HCEC 1CT (cell line): ENCODE measurements at regions not wholly inside any gene's neighbourhood (a gene's known extent, or its start where the extent isn't known, plus 50 kb on each side); places are given as distances from the start of the nearest gene placed in this dataset.
"Not testable (repeated sequence)": the region's sequence is repeated elsewhere in the genome, so short reads cannot be mapped to it uniquely, and the experiment has no call there.

ENCODE experiments used
- DNase-seq: peaks from one replicate; pipeline ENCODE4 v3.0.0-alpha.2; 2017

DNA sequence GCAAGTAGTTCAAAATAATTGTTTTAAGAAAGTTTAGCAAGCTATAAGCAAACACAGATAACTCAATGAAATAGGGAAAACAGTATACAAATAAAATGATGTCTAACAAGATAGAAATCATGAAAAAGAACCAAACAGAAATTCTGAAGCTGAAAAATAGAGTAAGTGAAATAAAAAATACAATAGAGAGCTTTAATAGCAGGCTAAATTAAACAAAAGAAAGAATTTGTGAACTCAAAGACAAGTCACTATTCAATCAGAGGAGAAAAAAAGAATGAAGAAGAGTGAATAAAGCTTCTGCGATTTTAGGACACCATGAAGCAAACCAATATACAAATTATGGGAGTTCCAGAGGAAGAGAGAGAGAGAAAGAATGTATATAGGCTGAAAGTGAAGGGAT is 576.8 kb downstream of the STK39 start:
- no peak for DNase-seq

DNA sequence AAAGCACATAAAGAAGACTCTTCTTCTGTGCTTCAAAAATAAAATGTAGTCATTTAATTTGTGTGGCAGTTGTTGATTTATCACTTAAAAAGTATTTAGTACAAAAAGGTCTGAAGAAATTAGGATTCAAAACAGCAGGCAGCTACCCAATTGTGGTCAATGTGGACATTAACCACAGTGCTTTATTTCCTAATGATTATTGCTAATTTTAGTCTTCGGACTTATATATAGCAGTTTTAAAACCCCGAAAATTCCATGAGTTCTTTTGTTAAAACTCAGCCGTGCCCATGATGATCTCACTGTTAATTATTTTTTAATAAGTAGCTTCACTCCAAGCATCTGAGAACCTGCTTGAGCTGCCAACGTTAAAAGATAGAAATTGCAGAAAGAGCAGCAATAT is 594.3 kb downstream of the STK39 start:
- DNase-seq: no peak

DNA sequence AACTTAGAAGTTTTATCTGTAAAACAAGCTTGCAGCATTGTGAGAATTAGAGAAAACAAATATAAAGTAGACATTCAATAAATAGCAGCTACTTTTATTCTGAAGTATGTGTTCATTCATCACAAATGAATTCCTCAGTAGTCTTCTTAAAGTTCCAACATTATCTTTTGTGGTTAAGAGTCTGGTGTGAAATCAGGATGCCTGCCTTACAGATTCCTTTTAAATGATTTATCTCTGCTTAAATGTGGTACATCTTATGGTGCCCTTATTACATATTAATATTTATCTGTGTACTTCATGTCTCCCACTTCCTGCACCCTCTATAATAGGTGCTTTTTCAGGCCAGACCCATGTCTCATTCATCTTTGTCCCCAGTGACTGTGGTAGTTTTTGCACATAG is 595.0 kb downstream of the STK39 start:
- peak; percentile 17 for DNase-seq

DNA sequence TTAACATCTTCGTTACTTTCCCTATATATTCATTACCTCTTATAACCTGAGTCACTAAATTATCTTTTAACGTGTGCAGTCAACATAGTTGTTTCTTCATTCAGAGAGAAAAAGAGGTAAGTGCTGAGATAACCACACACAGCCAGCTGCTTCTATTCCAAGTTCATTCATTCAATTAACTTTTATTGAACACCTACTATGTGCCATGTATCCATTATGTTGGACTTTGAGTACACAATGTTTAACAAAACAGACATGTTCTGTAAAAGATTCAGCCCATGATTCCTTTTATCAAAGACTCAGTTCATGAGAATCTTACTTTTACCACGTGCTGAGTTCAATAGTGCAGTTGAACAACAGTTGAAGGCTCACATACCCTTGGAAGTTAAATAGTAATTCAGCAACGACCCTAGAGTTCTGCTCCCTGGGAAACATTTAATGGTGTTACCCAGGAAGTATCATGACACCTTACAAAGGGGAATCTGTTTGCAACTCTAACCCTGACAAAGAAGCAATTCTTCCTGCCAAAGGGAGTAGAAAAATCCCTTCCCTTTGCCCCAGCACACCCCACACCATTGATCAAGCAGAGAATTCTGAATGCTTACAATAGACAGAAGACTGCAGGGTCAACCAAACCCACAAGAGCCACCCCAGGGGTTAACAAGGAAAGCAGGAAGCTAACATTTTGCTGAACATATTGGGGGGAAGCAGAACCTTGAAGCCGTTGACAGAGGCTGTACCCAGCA is 595.8 kb downstream of the STK39 start:
- no peak for DNase-seq

DNA sequence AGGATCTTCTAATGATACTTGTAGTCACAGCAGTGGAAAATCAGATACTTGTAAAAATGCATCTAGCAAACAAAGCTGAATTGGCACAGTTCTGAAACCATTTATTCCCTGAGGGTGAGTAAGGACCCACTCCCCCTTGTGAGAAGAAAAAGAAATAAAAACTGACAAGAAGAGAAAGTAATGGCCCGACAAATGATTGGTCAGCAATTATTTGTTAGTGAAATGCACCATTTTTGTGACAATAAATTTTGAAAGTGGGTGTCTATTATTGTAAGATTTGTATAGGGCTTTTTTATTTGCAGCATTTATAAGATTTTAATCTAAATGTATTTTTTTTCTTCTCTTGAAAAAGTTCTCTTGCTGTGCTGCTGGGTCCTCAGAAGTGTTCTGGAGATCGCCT is 600.8 kb downstream of the STK39 start:
- DNase-seq: no peak

DNA sequence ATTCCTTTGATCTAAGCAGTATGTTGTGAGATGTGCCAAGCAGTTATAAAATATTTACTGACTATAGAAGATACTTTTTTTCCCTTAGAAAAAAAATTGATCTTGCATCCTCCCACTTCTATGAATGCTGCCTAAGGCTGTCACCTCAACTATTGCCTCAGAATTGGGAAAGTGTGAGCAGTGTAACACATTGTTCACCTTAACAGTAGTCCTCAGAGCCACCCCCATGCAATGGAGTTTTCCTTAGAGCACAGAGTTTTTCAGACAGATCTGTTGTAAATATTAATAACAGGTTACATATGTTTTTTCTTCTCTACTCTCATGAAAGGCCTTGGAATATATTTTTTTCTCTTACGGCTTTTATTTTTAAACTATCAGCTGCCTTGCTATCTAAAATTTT is 607.3 kb downstream of the STK39 start:
- DNase-seq: no peak

DNA sequence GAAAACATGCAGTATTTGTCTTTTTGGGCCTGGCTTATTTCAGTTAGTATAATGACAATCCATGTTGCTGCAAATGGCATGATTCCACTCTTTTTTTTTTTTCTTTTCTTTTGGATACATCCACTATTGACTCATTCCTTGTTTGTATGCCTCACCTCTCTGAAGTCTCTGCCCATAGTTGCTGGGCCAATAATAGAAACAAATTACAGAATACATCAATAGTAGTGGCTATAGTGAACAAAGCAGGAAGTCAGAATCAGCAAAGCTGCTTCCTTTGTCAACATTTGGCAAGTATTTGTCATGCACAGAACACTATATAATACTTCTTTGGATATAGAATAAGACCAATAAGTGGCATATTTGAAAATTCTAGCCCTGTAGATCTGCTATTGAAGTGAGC is 609.7 kb downstream of the STK39 start:
- peak; percentile 66 for DNase-seq

DNA sequence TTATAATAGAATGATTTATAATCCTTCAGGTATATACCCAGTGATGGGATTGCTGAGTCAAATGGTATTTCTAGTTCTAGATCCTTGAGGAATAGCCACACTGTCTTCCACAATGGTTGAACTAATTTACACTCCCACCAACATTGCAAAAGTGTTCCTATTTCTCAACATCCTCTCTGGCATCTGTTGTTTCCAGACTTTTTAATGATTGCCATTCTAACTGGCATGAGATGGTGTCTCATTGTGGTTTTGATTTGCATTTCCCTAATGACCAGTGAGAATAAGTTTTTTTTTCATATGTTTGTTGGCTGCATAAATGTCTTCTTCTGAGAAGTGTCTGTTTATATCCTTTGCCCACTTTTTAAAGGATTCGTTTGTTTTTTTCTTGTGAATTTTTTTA is 615.1 kb downstream of the STK39 start:
- not testable (repeated sequence) for DNase-seq

DNA sequence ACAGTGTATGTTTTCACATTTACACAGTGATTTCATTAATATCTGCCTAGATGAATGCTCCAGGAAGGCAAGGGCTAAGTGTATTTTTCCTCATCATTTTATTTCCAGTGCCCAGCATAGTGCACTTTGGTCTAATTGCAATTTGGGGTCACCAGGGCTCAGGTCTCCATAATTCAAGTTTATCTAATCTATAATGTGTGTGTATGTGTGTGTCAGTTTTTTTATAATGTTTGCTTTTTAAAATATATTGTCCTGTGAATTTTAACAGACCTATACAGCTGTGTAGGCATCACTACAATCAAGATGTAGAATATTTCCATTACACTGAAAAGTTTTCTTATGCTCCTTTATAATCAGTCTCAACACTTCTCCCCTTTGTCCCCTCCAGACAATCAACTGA is 620.4 kb downstream of the STK39 start:
- no peak for DNase-seq

DNA sequence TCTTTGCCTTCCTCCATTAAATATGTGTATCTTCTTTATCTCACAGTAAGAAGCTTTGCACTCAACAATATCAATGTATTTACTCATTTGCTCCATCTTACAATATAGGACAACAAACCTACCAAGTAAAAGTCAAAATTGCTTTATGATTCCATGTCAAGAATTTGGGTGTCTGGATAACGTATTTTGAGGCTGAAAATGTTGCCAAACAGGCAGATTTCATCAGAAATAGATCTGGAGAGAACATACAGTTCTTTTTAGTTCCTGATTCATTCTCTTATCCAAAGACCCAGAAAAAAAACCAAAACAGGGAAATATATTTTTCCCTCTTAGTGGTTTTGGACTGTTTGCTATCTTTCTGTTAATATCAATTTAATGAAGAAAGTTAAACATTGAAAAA is 621.1 kb downstream of the STK39 start:
- DNase-seq: no peak

DNA sequence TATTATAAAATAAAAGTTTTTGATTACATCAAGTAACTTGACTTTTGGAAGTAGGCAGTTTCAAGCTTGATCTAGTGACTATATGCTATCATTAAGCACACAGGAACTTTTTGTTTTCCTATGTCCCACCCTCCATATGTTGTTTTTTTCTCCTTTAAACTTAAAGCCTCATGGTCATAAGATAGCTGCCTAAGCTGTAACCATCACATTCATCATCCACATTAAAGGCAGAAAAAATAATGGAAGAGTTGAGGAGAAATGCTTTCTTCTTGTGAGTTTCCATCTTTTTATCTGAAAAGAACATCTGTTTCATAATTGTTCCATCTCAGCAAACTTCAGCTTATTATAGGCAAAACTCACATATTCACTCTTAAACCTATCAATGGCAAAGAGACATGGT is 630.4 kb downstream of the STK39 start:
- DNase-seq: no peak

DNA sequence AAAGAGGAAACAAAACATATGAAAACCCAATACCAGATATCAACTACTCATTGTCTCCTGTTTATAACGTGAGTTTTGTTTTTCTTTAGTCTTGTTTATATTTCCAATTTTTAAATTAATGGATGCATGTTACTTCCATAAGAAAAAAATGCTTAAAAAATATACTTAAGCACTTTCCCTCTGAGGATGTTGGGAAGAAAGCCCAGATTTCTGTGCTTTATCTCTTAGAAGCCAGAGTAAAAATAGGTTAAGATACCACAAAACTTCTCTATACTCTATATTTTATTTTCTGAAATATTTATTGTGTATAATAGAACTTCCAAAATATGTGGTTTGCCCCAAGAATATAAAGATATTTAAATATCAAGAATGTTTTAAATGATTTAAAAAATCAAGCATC is 633.9 kb downstream of the STK39 start:
- no peak for DNase-seq

DNA sequence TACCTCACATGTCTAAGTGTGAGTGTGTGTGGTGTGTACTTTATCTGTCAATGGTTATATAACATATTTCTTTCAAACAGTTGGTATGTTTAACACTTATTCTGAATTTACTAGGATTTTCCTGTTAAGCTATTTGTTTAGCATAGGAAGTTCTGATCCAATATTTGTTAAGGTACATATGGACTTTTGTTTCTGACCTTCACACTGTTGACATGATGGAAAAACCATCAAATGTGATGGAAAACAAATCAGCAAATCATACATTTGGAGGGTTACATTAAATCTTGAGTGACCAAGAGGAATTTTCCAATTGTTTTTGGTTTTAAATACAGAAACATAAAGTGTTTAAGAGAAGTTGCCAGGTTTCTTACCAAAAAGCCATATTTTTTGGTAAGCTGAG is 638.9 kb downstream of the STK39 start:
- DNase-seq: no peak

DNA sequence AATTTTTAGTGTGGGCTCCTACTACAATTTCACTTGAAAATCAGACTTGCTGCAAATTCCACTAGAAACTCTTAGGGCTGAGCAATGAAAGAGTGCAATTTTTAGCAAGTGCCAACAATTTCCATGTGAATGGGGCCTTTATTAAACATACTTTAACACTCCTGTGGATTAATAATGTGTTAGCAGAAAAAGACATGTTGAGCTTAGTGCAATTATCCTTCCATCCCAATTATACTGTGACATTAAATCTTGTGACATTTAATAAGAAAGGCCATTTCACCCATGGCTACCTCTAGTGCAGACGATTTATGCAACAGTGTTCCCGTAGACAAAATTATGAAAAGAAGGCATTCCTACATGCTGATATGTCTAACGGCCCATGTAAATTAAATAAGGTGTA is 639.7 kb downstream of the STK39 start:
- DNase-seq: no peak

DNA sequence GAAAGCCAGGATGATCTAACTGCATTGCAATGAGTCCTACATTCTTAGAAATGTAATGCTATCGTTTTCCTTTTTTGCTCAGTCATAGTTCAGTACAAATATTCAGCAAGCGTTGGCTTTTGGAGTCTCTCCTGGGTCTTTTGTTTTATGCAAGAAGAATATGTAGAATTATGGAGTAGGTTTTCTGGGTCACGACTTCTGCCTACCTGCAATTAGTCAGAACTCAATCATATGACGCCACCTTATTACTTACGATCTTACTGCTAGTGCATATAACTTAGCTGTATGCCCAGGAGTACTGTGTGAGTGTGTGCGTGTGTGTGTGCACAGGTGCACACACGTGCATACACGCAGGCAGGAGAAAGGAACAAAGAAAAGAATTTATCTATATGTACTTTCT is 640.2 kb downstream of the STK39 start:
- no peak for DNase-seq

DNA sequence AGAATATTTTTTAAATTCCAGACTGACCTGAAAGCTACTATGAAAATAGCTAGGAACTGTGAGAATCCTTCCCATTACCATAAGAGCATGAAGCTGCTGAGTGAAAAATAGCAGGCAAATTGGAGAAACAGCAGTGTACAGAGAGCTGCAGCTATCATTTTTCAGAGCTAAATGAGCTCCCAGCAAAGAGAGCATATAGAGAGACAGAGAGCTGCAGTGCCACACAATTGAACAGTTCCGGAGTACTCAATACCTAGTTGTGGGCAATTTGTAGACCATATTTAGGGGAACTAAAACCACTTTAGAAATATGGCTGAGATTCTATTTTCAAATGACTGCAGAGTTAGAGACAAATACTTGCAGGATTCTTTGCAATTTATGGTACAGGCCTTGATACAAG is 645.3 kb downstream of the STK39 start:
- DNase-seq: no peak

DNA sequence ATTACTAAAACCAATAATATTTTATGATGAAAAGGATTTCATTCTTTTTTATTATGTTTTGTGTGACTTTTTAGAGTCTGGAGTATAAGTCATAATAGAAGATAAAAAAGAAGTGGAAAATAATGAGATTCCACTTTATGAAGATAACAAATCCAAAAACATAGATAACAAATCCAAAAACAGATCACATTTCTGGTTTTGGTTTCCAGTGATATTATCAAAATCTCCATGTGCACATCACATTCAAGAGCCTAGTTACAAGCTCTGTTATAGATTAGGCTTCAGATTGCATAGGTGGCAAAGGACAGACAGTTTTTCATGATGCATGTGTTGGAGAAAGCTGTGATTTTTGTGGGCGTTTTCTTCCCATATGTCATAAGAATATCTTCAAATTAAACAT is 648.2 kb downstream of the STK39 start:
- no peak for DNase-seq

DNA sequence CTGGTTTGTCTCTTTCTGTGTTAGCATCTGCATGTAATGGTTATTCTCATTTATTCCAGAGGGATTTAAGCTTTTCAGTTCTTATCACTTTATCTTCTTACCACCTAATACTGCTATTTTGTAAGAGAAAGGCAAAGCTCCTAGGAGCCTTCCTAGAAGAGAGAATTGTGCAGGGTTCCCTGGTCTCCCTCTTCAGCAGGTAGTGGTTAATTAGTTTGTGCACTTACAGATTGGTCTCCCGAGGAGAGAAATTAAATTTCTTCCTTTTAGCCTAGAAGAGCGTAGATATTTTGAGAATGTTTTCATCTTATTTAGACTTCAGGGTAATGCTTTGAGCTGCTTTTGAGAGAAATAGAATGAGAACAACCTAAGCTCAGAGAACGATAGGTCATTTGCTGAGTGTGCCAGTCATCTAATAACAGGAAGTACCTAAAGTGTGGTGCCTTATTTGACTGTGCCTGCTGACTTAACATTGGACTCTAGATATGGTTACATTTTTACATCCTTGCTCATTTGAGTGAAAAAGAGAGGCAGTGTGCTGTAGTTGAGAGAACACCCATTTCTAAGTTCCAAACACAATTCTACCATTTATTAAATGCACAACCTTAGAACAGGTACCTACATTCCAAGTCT is 651.4 kb downstream of the STK39 start:
- DNase-seq: peak; percentile 25

DNA sequence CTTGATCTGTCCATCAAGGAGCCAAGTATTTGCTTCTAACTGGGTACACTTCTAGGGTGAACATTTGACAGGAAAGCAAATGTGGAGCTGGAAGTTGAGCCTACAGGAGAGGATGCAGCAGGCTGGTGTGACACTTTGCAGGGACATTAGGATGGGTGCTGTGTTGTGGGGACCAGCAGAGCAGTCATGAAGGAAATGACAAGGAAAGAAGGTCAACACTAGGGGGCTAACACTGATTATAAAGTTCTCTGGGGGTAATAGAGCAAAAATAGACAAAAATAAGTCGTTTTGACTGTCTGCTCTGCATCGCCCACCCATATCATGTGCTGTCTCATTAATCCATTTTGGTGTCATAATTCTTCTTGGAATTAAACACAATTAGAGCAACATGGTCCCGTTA is 652.4 kb downstream of the STK39 start:
- DNase-seq: no peak

DNA sequence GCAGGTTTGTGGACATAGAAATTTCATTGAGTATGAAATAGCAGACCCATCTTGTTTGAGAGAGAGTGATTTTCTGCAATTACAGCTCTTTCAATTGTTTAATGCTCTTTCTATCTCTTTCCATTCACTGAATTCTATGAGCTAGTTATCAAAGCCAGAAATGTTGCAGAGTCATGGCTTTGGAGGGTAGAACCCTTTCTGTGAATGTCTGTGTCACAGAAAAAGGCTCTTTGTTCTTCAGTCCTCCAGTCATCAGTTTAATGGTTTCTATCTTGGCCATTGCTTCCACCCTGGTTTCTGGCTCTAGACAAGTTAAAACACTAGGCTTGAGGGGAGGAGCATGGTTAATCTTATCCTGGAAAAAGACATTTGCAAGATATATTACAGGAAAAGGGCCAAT is 655.0 kb downstream of the STK39 start:
- DNase-seq: no peak

DNA sequence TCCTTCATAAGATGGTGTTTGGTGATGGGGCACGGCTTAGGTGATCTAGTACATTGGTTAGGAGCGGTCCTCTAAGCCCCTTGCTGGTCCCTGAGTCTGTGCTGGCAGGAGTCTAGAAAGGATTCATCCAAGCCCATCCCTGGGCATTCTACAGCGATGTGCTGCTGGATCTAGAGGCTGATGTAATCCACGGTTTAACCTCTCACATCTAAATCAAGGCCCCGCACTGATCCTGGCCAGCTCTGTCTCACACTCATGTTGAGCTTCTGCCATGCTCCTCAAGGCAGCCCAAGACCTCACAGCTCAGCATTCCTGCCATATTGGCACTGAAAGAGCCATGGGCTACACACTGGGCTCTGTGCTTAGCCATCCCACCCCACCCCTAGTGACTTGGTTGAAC is 664.8 kb downstream of the STK39 start:
- peak; percentile 43 for DNase-seq

DNA sequence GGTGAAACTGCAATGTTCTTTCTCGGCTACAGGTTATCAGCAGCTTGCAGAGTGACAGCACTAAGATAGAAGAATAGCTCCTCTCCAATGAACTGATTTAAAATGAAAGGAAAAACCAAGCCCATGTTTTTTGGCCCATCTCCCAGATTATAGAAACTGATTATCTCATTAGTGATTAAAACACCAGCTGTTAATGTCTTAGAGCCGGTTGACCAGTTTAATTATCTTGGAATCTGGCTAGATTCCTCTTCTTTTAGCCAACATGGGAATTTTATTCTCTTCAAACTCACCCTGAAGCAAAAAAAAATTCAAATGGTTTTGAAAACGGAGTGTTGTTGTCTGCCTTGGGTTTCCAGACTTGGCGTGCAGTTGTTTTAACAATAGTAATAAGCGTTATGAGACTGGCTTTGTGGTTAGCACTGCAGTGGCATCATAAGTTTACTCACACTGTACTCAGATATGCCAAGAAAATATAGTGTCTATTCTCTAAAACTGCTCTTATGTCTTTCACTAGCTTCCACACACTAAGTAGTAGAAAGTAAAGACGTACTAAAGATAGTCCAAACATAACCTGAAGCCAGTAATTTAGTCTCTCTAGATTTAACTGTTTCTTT is 665.3 kb downstream of the STK39 start:
- peak; percentile 68 for DNase-seq

DNA sequence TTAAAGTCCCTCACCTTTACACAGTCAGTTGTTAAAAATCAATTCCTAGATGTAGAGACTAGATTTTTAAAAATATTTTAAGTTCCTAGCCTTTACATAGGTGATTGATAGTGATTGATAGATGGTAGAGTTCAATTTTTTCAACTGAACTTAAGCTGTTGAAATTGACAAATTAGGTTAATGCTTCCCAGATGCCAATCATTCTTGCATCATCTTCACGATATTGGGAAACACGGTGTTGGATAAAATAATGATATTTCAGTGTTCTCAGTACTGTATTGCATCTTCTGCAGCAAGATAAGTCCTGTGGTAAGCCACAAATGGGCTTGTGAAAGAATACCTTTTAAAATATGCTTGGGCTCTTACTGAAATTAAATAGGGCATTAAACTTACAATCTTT is 667.6 kb downstream of the STK39 start:
- DNase-seq: no peak

DNA sequence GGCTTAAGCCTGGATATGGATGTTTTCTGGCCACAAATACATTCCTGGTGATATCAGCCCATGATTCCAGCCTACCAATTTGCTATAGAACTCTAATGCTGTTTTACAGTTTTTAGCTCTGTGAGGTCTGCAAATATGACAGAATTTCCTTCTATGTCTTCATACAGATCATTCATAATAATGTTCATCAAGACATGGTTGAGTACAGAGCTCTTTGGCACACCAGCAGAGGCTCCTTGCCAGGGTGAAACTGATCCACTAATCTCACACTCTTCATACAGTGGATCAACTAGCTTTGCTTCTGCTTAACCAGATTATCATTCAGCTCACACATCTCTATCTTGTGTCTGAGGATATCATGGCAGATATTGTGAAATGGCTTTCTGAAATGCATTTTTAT is 672.1 kb downstream of the STK39 start:
- DNase-seq: no peak
